H9 (cell line): ENCODE measurements at regions not wholly inside any gene's neighbourhood (a gene's known extent, or its start where the extent isn't known, plus 50 kb on each side); places are given as distances from the start of the nearest gene placed in this dataset.
"Not testable (repeated sequence)": the region's sequence is repeated elsewhere in the genome, so short reads cannot be mapped to it uniquely, and the experiment has no call there.

Experiments used
- DNase-seq: peaks from one replicate; pipeline ENCODE4 v3.0.0-alpha.2; 2017
- H2AFZ ChIP-seq: one replicate; pipeline ENCODE4 v1.6.1; 2013; ENCODE audit warnings: mild to moderate bottlenecking, low read length, control low read depth, moderate library complexity
- H2AK5ac ChIP-seq: 2 replicates; pipeline ENCODE4 v1.6.1; 2013; ENCODE audit warnings: low read length, control low read depth, mixed read lengths; ENCODE audit not compliant: insufficient read length
- H2BK120ac ChIP-seq: one replicate; pipeline ENCODE4 v1.6.1; 2013; ENCODE audit warnings: low read depth, mild to moderate bottlenecking, low read length, control low read depth, inconsistent platforms; ENCODE audit not compliant: poor library complexity, severe bottlenecking
- H2BK12ac ChIP-seq: 2 replicates; pipeline ENCODE4 v1.6.1; 2013; ENCODE audit warnings: low read length, control low read depth, mixed read lengths, low read depth; ENCODE audit not compliant: insufficient read length
- H2BK15ac ChIP-seq: 2 replicates; pipeline ENCODE4 v1.6.1; 2013; ENCODE audit warnings: low read depth, low read length, control low read depth
- H2BK20ac ChIP-seq: one replicate; pipeline ENCODE4 v1.6.1; 2013; ENCODE audit warnings: low read depth, mild to moderate bottlenecking, low read length, control low read depth, inconsistent platforms; ENCODE audit not compliant: poor library complexity, severe bottlenecking
- H2BK5ac ChIP-seq: 2 replicates; pipeline ENCODE4 v1.6.1; 2013; ENCODE audit warnings: low read length, control low read depth, mixed read lengths; ENCODE audit not compliant: insufficient read length
- H3K14ac ChIP-seq: 2 replicates; pipeline ENCODE4 v1.6.1; 2013; ENCODE audit warnings: low read length, control low read depth; ENCODE audit not compliant: insufficient read depth
- H3K18ac ChIP-seq: 2 replicates; pipeline ENCODE4 v1.6.1; 2013; ENCODE audit warnings: low read depth, mild to moderate bottlenecking, mixed read lengths, low read length, control low read depth; ENCODE audit not compliant: insufficient read length
- H3K23ac ChIP-seq: 2 replicates; pipeline ENCODE4 v1.6.1; 2013; ENCODE audit warnings: low read length, control low read depth, mixed read lengths, low read depth; ENCODE audit not compliant: insufficient read length
- H3K23me2 ChIP-seq: 2 replicates; pipeline ENCODE4 v1.6.1; 2013; ENCODE audit warnings: low read depth, mild to moderate bottlenecking, mixed read lengths, low read length, control low read depth; ENCODE audit not compliant: insufficient read length, poor library complexity, severe bottlenecking
- H3K27ac ChIP-seq: 2 replicates; pipeline ENCODE4 v1.5.1; 2013; ENCODE audit warnings: low read length, control low read depth, mixed read lengths, low read depth; ENCODE audit not compliant: insufficient read length
- H3K27me3 ChIP-seq: 2 replicates; pipeline ENCODE4 v1.6.1; 2013; ENCODE audit warnings: low read length, control low read depth, inconsistent platforms; ENCODE audit not compliant: insufficient read depth
- H3K4ac ChIP-seq: 2 replicates; pipeline ENCODE4 v1.6.1; 2013; ENCODE audit warnings: low read depth, mild to moderate bottlenecking, control low read depth, inconsistent platforms, low read length, moderate library complexity
- H3K4me1 ChIP-seq: 2 replicates; pipeline ENCODE4 v1.6.1; 2013; ENCODE audit warnings: low read length, control low read depth, inconsistent platforms; ENCODE audit not compliant: insufficient read depth
- H3K4me2 ChIP-seq: 2 replicates; pipeline ENCODE4 v1.6.1; 2013; ENCODE audit warnings: low read length, control low read depth, mixed read lengths; ENCODE audit not compliant: insufficient read length, insufficient read depth
- H3K56ac ChIP-seq: 2 replicates; pipeline ENCODE4 v1.6.1; 2013; ENCODE audit warnings: low read depth, mild to moderate bottlenecking, mixed read lengths, low read length, control low read depth; ENCODE audit not compliant: insufficient read length
- H3K79me1 ChIP-seq: 2 replicates; pipeline ENCODE4 v1.6.1; 2013; ENCODE audit warnings: low read depth, mild to moderate bottlenecking, moderate library complexity, low read length, control low read depth, inconsistent platforms; ENCODE audit not compliant: insufficient read depth, poor library complexity, severe bottlenecking
- H3K79me2 ChIP-seq: 2 replicates; pipeline ENCODE4 v1.6.1; 2013; ENCODE audit warnings: low read length, control low read depth, inconsistent platforms; ENCODE audit not compliant: insufficient read depth
- H3K9ac ChIP-seq: 2 replicates; pipeline ENCODE4 v1.6.1; 2013; ENCODE audit warnings: low read length, control low read depth, mixed read lengths; ENCODE audit not compliant: insufficient read length; ENCODE audit errors: extremely low read depth
- H3K9me3 ChIP-seq: one replicate; pipeline ENCODE4 v1.6.1; 2013; ENCODE audit warnings: low read depth, low read length, inconsistent platforms; ENCODE audit not compliant: control insufficient read depth
- H3T11ph ChIP-seq: one replicate; pipeline ENCODE4 v1.6.1; 2013; ENCODE audit warnings: mild to moderate bottlenecking, low read length, control low read depth, inconsistent platforms
- H4K20me1 ChIP-seq: one replicate; pipeline ENCODE4 v1.6.1; 2013; ENCODE audit not compliant: control insufficient read depth, insufficient read length, insufficient read depth
- H4K5ac ChIP-seq: 2 replicates; pipeline ENCODE4 v1.6.1; 2013; ENCODE audit warnings: low read depth, mild to moderate bottlenecking, mixed read lengths, low read length, control low read depth; ENCODE audit not compliant: insufficient read length
- H4K8ac ChIP-seq: replicated peaks from 2 replicates; pipeline ENCODE4 v1.6.1; 2013; ENCODE audit warnings: low read length, control low read depth, mixed read lengths, low read depth; ENCODE audit not compliant: insufficient read length
- H4K91ac ChIP-seq: 2 replicates; pipeline ENCODE4 v1.6.1; 2013; ENCODE audit warnings: low read depth, mild to moderate bottlenecking, moderate library complexity, mixed read lengths, low read length, control low read depth; ENCODE audit not compliant: insufficient read length
- H3K27ac Mint-ChIP-seq, 3 experiments: 2 replicates in 2 of 3; 3 replicates in 1 of 3; pipeline ENCODE4 v1.8.0; 2020 to 2021; ENCODE audit warnings: mixed read lengths in 3 of 3, mild to moderate bottlenecking in 1 of 3, moderate library complexity in 1 of 3
- H3K27me3 Mint-ChIP-seq: 2 replicates; pipeline ENCODE4 v1.8.0; 2021; ENCODE audit warnings: low read depth, mild to moderate bottlenecking, moderate library complexity, mixed read lengths
- H3K36me3 Mint-ChIP-seq, 3 experiments: 2 replicates in 2 of 3; 3 replicates in 1 of 3; pipeline ENCODE4 v1.8.0; 2020 to 2021; ENCODE audit warnings: low read depth in 3 of 3, mixed read lengths in 3 of 3; ENCODE audit not compliant: insufficient read depth in 1 of 3
- H3K4me1 Mint-ChIP-seq, 2 experiments: 2 replicates each; pipeline ENCODE4 v1.8.0; 2020; ENCODE audit warnings: mixed read lengths in 2 of 2
- H3K4me3 Mint-ChIP-seq, 2 experiments: 2 replicates in 1 of 2; 3 replicates in 1 of 2; pipeline ENCODE4 v1.8.0; 2020 to 2021; ENCODE audit warnings: mild to moderate bottlenecking in 2 of 2, mixed read lengths in 2 of 2, moderate library complexity in 1 of 2
- H3K9me3 Mint-ChIP-seq, 2 experiments: 2 replicates in 1 of 2; 3 replicates in 1 of 2; pipeline ENCODE4 v1.8.0; 2020; ENCODE audit warnings: mild to moderate bottlenecking in 2 of 2, mixed read lengths in 2 of 2, moderate library complexity in 1 of 2
- WGBS: extraction: QIAGEN DNeasy Blood & Tissue Kit; methylation state at CpG from one replicate; pipeline ENCODE4 v1.1.7; 2013; ENCODE audit warnings: missing lambda C conversion rate, low lambda C conversion rate, mixed read lengths; ENCODE audit not compliant: insufficient read length; ENCODE audit errors: extremely low coverage; 5-methylcytosine and 5-hydroxymethylcytosine counted together

- not testable (repeated sequence) for H4K5ac ChIP-seq, H3K18ac ChIP-seq, H3K79me1 ChIP-seq, H2AK5ac ChIP-seq, H3K4me1 ChIP-seq, H3K27me3 ChIP-seq, H2AFZ ChIP-seq, H4K91ac ChIP-seq, H2BK15ac ChIP-seq, H3K9ac ChIP-seq, H3K23ac ChIP-seq, H2BK20ac ChIP-seq, H2BK120ac ChIP-seq, H3K4me3 Mint-ChIP-seq, H3K9me3 ChIP-seq, H3T11ph ChIP-seq, H3K27ac ChIP-seq, H2BK12ac ChIP-seq, H3K36me3 Mint-ChIP-seq, H3K79me2 ChIP-seq, H3K56ac ChIP-seq, DNase-seq, H3K9me3 Mint-ChIP-seq, H3K27ac Mint-ChIP-seq, H3K4ac ChIP-seq, H3K4me1 Mint-ChIP-seq, H4K8ac ChIP-seq, H3K4me2 ChIP-seq, H4K20me1 ChIP-seq, H3K23me2 ChIP-seq, H3K14ac ChIP-seq, H2BK5ac ChIP-seq
- no CpG with 5 or more reads among the region's 1 CpG for WGBS
- H3K27me3 Mint-ChIP-seq = peaks cover 14% of the 10 kb centered on the region
Observed at GRCh38 chr9:42461863-42462262, 278.4 kb downstream of the SPATA31A6 start.

DNA sequence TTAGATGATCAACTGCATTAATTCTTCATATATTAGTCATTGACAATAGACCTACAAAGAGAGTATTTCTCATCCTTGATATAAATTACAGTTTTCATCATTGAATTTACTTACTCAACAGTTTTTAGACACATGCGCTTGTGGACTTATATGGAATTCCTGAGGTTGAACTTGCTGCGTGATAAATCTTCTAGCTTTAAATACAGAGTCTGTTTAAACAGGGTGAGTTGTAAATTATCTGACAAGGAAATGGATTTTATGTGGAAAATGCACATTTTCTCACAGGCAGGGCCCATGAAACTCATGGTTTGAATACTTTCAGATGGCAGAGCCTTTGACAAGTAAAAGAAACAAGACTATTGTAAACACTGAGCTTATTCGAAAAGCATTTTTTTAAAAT, 280.5 kb downstream of the SPATA31A6 start:
- not testable (repeated sequence) for H3K9me3 Mint-ChIP-seq, H3K4me2 ChIP-seq, H3K27me3 ChIP-seq, H2BK15ac ChIP-seq, H2BK120ac ChIP-seq, H2AK5ac ChIP-seq, H3K9ac ChIP-seq, H2AFZ ChIP-seq, H4K20me1 ChIP-seq, H3T11ph ChIP-seq, H3K14ac ChIP-seq, H2BK20ac ChIP-seq, H3K23ac ChIP-seq, H3K4me1 Mint-ChIP-seq, H3K79me2 ChIP-seq, H3K4ac ChIP-seq, H3K27ac Mint-ChIP-seq, H3K23me2 ChIP-seq, H2BK12ac ChIP-seq, H2BK5ac ChIP-seq, H3K18ac ChIP-seq, H3K4me3 Mint-ChIP-seq, H3K9me3 ChIP-seq, H4K5ac ChIP-seq, H3K36me3 Mint-ChIP-seq, H4K8ac ChIP-seq, DNase-seq, H3K56ac ChIP-seq, H4K91ac ChIP-seq, H3K79me1 ChIP-seq, H3K4me1 ChIP-seq, H3K27ac ChIP-seq
- peaks cover 16% of the 10 kb centered on the region for H3K27me3 Mint-ChIP-seq
- no CpG with 5 or more reads among the region's 3 CpGs for WGBS
